ENCODE measurements at regions not wholly inside any gene's neighbourhood (a gene's known extent, or its start where the extent isn't known, plus 50 kb on each side); places are given as distances from the start of the nearest gene placed in this dataset.
"Not testable (repeated sequence)": the region's sequence is repeated elsewhere in the genome, so short reads cannot be mapped to it uniquely, and the experiment has no call there.

- TF ChIP-seq POLR2A, CTCF (IDR thresholded peaks at IDR 0.05): not testable (repeated sequence)
Measured at GRCh38 chr11:115605397-115605796, 101.2 kb upstream of the CADM1 start.

All from esophagus squamous epithelium (tissue), 4 donors.